Right cardiac atrium (tissue), 5 donors: ENCODE measurements at regions not wholly inside any gene's neighbourhood (a gene's known extent, or its start where the extent isn't known, plus 50 kb on each side); places are given as distances from the start of the nearest gene placed in this dataset.
A peak's percentile ranks its signal among the peaks of the same experiment; 100 is the strongest.
"Not testable (repeated sequence)": the region's sequence is repeated elsewhere in the genome, so short reads cannot be mapped to it uniquely, and the experiment has no call there.

Experiments used
- ATAC-seq, 2 donors: fragments of 200-7000 bp; cut with Tn5 transposase; one replicate each; pipeline versions ENCODE4 v1.8.0 to v1.9.1; 2020; ENCODE audit warnings: moderate library complexity in 2 of 2, mild to moderate bottlenecking in 1 of 2
- DNase-seq, 3 donors: peaks; one replicate each; pipeline ENCODE4 v3.0.0-alpha.2; 2020
- H3K27ac ChIP-seq: one replicate; pipeline ENCODE4 v1.5.1; 2013; ENCODE audit warnings: mild to moderate bottlenecking, low read length, control low read depth, moderate library complexity
- H3K27me3 ChIP-seq: one replicate; pipeline ENCODE4 v1.6.1; 2013; ENCODE audit not compliant: control insufficient read depth, insufficient read depth
- H3K4me1 ChIP-seq: one replicate; pipeline ENCODE4 v1.6.1; 2013; ENCODE audit warnings: low read length; ENCODE audit not compliant: control insufficient read depth, insufficient read depth
- H3K4me3 ChIP-seq: one replicate; pipeline ENCODE4 v1.5.1; 2013; ENCODE audit warnings: low read length, control low read depth
- H3K9me3 ChIP-seq: one replicate; pipeline ENCODE4 v1.6.1; 2013; ENCODE audit warnings: low read length; ENCODE audit not compliant: control insufficient read depth
- WGBS: extraction: QIAGEN DNeasy Blood & Tissue Kit; methylation state at CpG from one replicate; pipeline ENCODE4 v1.1.7; 2013; 5-methylcytosine and 5-hydroxymethylcytosine counted together
- intact Hi-C, 4 donors: fragments of 100-400 bp; cut with DNase I; formaldehyde crosslinking; loops; one replicate each; pipeline versions ENCODE4 v1.11.0 to v1.14.0; 2022 to 2023
- donor health status: healthy with polysubstance abuse.
- donor health status: DM: no; HTN: yes; CAD: no.
- donor health status: DM: no; HTN: no; CAD: no.
- donor health status: DM: no; HTN: yes; CAD: no; lungs with severe emphysema.
- donor health status: DM: yes; HTN: yes; CAD: no.

DNA sequence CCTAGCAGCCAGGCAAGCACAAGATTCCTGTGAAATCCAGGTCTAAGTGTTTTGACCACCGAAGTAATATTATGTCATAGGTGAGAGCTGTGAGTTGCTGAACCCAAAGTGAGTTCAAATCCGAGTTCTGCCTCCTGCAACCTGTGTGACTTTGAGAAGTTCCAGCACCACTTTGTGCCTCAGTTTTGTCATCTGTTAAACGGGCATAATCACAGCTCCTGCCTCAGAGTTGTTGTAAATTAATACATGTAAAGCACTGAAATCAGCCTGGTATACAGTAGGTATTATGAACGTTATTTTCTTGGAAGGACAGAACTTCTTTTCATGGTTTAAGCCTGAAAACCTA is 152.5 kb upstream of the ALDH3B2 start:
- H3K27ac ChIP-seq, DNase-seq, ATAC-seq, H3K27me3 ChIP-seq, intact Hi-C loops, H3K4me3 ChIP-seq, H3K4me1 ChIP-seq, H3K9me3 ChIP-seq: not testable (repeated sequence)
- WGBS: 44% methylated on average over 4 of the region's 4 CpGs

DNA sequence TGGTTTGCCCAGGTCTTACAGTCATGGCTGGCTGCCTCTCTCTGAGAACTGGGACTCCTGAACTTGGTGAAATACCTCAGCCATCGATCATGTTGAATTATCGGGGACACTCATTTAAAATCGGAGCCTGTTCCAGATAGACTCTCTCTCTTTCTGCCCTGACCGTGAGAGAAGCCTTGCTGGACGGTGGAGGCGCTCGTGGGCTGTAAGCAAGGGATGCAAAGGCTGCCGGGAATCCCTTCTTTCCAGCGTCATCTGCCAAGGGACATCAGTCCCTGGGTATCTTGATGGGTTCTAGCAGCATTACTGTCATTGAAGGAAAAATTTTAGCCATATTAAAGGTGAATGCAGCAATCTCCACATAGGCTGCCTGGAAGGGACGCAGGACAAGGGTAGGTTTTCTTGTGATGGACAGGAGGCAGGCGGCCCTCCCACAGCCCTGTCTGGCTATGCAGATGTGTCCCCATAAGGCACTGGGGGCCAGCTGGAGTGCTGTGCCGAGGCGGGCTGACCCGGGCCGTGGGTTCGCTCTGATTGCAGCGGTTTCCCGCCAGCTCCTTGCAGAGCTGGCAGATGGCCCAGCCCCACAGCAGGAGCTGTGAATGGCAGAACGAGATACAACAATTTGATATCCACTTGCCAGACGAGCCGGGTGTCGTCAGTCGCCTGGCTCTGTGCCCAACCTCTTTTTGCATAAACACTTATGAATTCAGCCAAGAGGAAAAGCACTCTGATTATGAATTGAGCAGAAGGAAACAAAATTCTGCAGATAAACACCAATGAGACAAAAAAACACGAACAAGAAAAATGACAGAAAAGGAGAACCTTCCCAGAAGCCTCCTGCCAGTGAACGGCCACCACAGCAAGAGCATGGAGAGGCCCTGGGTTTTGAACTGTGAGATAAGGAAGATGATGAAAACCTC is 151.9 kb upstream of the ALDH3B2 start:
- intact Hi-C loops, H3K27ac ChIP-seq, H3K9me3 ChIP-seq, H3K4me1 ChIP-seq, H3K27me3 ChIP-seq, H3K4me3 ChIP-seq: not testable (repeated sequence)
- ATAC-seq (peak; percentile 62 to 64), DNase-seq (peak; percentile 87 to 96 (median 93))
- 7% methylated on average over 25 of the region's 25 CpGs for WGBS

DNA sequence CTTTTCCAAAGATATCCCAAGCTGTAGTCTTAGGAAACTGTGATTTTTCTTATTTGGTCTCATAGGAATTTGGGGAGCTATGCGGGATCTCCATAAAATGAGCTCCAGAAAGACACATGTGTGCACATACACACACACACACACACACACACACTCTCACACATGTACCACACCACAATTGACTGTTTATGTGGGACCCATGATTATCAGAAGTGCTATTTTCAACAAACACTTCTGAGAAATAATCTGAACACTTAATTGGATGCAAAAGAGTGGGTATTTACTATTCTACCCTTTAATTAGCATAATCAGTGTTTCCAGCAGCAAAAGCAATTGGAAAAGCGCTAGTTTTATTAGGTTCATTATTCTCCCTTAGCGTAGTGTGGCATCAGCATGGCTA is 150.4 kb upstream of the ALDH3B2 start:
- H3K4me1 ChIP-seq, H3K4me3 ChIP-seq, ATAC-seq, H3K27me3 ChIP-seq, H3K27ac ChIP-seq, H3K9me3 ChIP-seq, DNase-seq, intact Hi-C loops: not testable (repeated sequence)
- 91% methylated on average over 3 of the region's 3 CpGs for WGBS

- intact Hi-C loops: no loop called here
- no peak for DNase-seq
- no peaks in the 10 kb centered on the region for H3K4me1 ChIP-seq
- ATAC-seq: no peak
- no peaks in the 10 kb centered on the region for H3K9me3 ChIP-seq
- H3K4me3 ChIP-seq: no peak overlapping the region
- WGBS: 45% methylated on average over 9 of the region's 9 CpGs
- H3K27me3 ChIP-seq: no peaks in the 10 kb centered on the region
- no peak overlapping the region for H3K27ac ChIP-seq
These were observed 145.7 kb upstream of the ALDH3B2 start for GRCh38 chr11:67820081-67820480.

DNA sequence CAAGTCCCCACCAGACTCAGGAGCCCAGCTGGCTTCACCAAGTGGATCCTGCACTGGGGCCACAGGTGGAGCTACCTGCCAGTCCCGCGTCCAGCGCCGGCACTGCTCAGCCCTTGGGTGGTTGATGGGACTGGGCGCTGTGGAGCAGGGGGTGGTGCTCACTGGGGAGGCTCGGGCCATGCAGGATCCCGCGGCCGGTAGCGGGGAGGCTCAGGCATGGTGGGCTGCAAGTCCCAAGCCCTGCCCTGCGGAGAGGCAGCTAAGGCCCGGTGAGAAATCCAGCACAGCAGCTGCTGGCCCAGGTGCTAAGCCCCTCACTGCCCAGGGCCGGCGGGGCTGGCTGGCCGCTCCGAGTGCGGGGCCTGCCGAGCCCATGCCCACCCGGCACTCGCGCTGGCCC is 143.1 kb upstream of the ALDH3B2 start:
- H3K27ac ChIP-seq, ATAC-seq, H3K9me3 ChIP-seq, DNase-seq, H3K4me1 ChIP-seq, H3K4me3 ChIP-seq, H3K27me3 ChIP-seq, intact Hi-C loops: not testable (repeated sequence)
- WGBS: 95% methylated on average over 21 of the region's 21 CpGs

DNA sequence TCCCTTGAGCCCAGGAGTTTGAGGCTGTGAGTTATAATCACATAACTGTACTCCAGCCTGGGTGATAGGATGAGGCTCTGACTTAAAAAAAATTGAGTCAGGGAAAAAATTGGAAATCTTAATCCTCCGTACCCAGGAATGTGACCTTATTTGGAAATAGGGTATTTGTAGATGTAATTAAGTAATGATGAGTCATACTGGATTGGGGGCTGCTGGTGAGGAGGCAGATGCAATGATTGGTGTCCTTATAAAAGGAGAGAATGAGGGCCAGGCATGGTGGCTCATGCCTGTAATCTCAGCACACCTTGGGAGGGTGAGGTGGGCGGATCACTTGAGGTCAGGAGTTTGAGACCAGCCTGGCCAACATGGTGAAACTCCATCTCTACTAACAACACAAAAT is 134.9 kb upstream of the ALDH3B2 start:
- H3K27ac ChIP-seq, H3K4me3 ChIP-seq, H3K4me1 ChIP-seq, intact Hi-C loops, DNase-seq, ATAC-seq, H3K9me3 ChIP-seq, H3K27me3 ChIP-seq: not testable (repeated sequence)
- WGBS: 59% methylated on average over 2 of the region's 2 CpGs

GRCh38 chr11:67807896-67808295 is 133.5 kb upstream of the ALDH3B2 start:
- H3K27me3 ChIP-seq, intact Hi-C loops, H3K4me1 ChIP-seq, DNase-seq, H3K4me3 ChIP-seq, ATAC-seq, H3K27ac ChIP-seq, H3K9me3 ChIP-seq: not testable (repeated sequence)
- 94% methylated on average over 13 of the region's 14 CpGs for WGBS

DNA sequence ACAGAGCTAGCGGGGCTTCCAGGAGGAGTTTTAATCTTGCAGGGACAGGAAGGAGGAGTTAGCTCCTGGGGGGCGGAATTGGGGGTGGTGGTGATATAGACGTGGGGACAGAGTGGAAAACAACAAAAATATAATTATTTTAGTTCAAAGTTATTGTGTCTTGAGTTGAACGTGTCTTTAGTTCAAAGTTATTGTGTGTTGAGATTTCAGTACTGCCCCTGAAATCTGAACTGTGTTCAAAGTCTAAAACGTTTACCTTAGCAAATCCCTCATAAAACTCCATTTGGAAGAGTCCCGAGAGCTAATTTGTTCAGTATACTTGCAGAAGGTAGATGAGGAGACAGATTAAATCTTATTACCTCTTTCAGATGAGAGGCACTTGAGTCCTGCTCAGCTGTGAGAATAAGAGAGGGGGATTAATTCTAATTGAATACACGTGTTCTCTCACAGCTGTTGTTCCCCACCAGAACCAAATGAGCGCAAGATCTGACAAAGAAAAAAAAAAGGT is 132.4 kb upstream of the ALDH3B2 start:
- intact Hi-C loops, H3K27me3 ChIP-seq, H3K9me3 ChIP-seq, ATAC-seq, H3K27ac ChIP-seq, H3K4me1 ChIP-seq, H3K4me3 ChIP-seq, DNase-seq: not testable (repeated sequence)
- WGBS: 36% methylated on average over 8 of the region's 8 CpGs

- H3K9me3 ChIP-seq, H3K27ac ChIP-seq, intact Hi-C loops, H3K27me3 ChIP-seq, ATAC-seq, H3K4me1 ChIP-seq: not testable (repeated sequence)
- 1% methylated on average over 21 of the region's 26 CpGs for WGBS
- peak overlapping the region; percentile 48 for H3K4me3 ChIP-seq
- DNase-seq: peak in 2 of 3 donors; percentile 57 to 87
These were observed 131.8 kb upstream of the ALDH3B2 start for GRCh38 chr11:67806183-67806582.

DNA sequence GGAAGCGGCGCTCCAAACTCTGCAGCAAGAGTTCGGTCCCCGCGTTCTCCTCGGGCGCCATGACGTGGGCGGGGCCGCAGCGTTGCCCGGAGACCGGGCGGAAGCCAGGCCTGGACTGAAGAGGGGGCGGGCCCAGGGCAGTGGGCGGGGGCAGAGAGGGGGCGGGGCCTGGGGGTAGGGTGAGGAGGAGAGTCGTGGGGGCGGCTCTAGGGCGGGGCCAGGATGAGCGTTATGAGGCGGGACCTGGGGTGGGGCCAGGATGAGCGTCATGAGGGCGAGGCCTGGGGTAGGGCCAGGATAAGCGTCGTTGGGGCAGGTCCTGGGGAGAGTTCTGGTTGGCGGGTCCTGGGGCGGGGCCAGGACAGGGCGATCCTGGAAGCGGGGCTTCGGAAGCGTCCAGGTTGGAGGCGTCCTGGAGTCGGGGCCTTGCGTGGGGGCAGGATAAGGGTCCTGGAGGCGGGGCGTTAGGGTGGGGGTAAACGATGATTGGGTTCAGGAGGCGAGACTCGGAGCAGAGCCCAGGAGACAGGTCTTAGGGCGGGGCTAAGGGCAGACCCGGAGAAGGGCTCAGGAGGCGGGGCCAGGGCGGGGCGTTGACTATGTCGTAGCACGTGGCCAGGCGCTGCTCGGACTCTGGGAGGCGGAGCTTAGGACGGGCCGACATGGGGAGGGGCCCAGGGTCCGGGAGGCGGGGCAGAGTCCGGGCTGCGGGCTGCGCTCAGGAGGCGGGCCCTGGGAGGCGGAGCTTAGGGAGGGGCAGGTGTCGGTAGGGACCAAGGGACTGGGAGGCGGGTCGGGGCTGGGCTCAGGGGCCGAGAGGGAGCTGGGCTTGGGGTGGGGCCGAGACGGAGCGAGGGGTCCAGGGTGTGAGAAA is 131.1 kb upstream of the ALDH3B2 start:
- H3K4me1 ChIP-seq, H3K9me3 ChIP-seq, intact Hi-C loops, H3K27me3 ChIP-seq: not testable (repeated sequence)
- under 1% methylated on average over 66 of the region's 66 CpGs for WGBS
- DNase-seq: peak; percentile 99 to 100 (median 100)
- Histone ChIP-seq H3K27ac (peak overlapping the region; percentile 70), H3K4me3 (peak overlapping the region; percentile 54)
- peak; percentile 100 for ATAC-seq
